Osteoblast (primary cell): ENCODE measurements at regions not wholly inside any gene's neighbourhood (a gene's known extent, or its start where the extent isn't known, plus 50 kb on each side); places are given as distances from the start of the nearest gene placed in this dataset.

Experiments used
- DNase-seq: peaks from one replicate; pipeline ENCODE4 v3.0.0; 2011; ENCODE audit warnings: low spot score, mixed read lengths; ENCODE audit not compliant: insufficient read length; ENCODE audit errors: missing footprints
- H2AFZ ChIP-seq: 2 replicates; pipeline ENCODE4 v1.6.0; 2011; ENCODE audit warnings: mild to moderate bottlenecking, low read length
- H3K27ac ChIP-seq: 2 replicates; pipeline ENCODE4 v1.5.1; 2011; ENCODE audit warnings: mild to moderate bottlenecking, low read depth, low read length, moderate library complexity
- H3K27me3 ChIP-seq: 2 replicates; pipeline ENCODE4 v1.6.0; 2012; ENCODE audit warnings: mild to moderate bottlenecking, control low read depth, inconsistent platforms, low read length, moderate library complexity; ENCODE audit not compliant: insufficient read depth
- H3K36me3 ChIP-seq: 2 replicates; pipeline ENCODE4 v1.5.1; 2011; ENCODE audit warnings: mild to moderate bottlenecking, low read length, control low read depth, moderate library complexity; ENCODE audit not compliant: insufficient read depth
- H3K4me1 ChIP-seq: 2 replicates; pipeline ENCODE4 v1.5.1; 2011; ENCODE audit warnings: mild to moderate bottlenecking, low read length, control low read depth, moderate library complexity; ENCODE audit not compliant: insufficient read depth
- H3K4me2 ChIP-seq: 2 replicates; pipeline ENCODE4 v1.6.0; 2011; ENCODE audit warnings: mild to moderate bottlenecking, low read length; ENCODE audit not compliant: insufficient read depth
- H3K4me3 ChIP-seq: fragments of 200-600 bp; sonication (generic); 3 replicates; pipeline ENCODE4 v1.5.1; 2012; ENCODE audit warnings: mild to moderate bottlenecking, low read length, inconsistent platforms; ENCODE audit not compliant: insufficient read depth
- H3K79me2 ChIP-seq: 2 replicates; pipeline ENCODE4 v1.6.0; 2012; ENCODE audit warnings: mild to moderate bottlenecking, low read length, control low read depth, inconsistent platforms; ENCODE audit not compliant: insufficient read depth
- H3K9me3 ChIP-seq: 2 replicates; pipeline ENCODE4 v1.5.1; 2011; ENCODE audit warnings: low read depth, low read length, control low read depth
- H4K20me1 ChIP-seq: 2 replicates; pipeline ENCODE4 v1.6.0; 2012; ENCODE audit warnings: mild to moderate bottlenecking, low read length, control low read depth; ENCODE audit not compliant: insufficient read depth
- CTCF ChIP-seq: IDR thresholded peaks from 2 replicates; pipeline ENCODE4 v1.5.1; 2011; ENCODE audit warnings: mild to moderate bottlenecking, low read depth, low read length, moderate library complexity; ENCODE audit errors: extremely low read depth

- Histone ChIP-seq H3K4me3 (no peak overlapping the region), H3K4me1 (no peaks in the 10 kb centered on the region), H4K20me1 (no peaks in the 10 kb centered on the region), H3K4me2 (no peak overlapping the region), H3K9me3 (no peaks in the 10 kb centered on the region), H3K79me2 (no peaks in the 10 kb centered on the region), H2AFZ (no peak overlapping the region), H3K27ac (no peak overlapping the region), H3K36me3 (no peaks in the 10 kb centered on the region), H3K27me3 (no peaks in the 10 kb centered on the region)
- DNase-seq: no peak
- no peak for TF ChIP-seq CTCF
These were observed 531.4 kb upstream of the TECRL start for GRCh38 chr4:64940698-64941097.

- no peak for TF ChIP-seq CTCF
- no peaks in the 10 kb centered on the region for H4K20me1 ChIP-seq
- no peak overlapping the region for H3K4me2 ChIP-seq
- H3K36me3 ChIP-seq: no peaks in the 10 kb centered on the region
- no peaks in the 10 kb centered on the region for H3K9me3 ChIP-seq
- H3K4me3 ChIP-seq: no peak overlapping the region
- DNase-seq: no peak
- no peaks in the 10 kb centered on the region for H3K4me1 ChIP-seq
- no peak overlapping the region for H2AFZ ChIP-seq
- H3K27ac ChIP-seq: no peak overlapping the region
- H3K27me3 ChIP-seq: no peaks in the 10 kb centered on the region
- no peaks in the 10 kb centered on the region for H3K79me2 ChIP-seq
These were observed 526.3 kb upstream of the TECRL start for GRCh38 chr4:64935469-64936001.

DNA sequence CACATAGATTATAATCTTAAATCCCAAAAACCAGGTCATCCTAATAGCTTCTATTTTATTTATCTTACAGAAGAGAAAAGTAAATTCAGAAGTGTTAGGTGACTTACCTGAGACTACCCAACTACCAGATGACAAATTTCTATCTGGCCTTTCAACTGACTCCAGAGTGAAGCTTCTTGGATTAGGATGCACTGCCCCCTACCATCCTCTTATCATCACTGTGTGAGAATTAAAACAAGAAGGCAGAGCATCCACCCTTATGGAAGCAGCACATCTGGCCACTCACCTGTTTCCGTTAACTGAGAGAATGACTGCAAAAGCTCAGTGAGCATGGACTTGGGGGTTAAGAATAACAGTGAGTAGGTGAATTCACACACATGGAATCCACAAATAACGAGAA lies 502.6 kb upstream of the TECRL start:
- no peak overlapping the region for H3K4me3 ChIP-seq
- no peaks in the 10 kb centered on the region for H3K27me3 ChIP-seq
- no peak overlapping the region for H2AFZ ChIP-seq
- DNase-seq: no peak
- H3K79me2 ChIP-seq: no peaks in the 10 kb centered on the region
- no peak overlapping the region for H3K4me2 ChIP-seq
- no peak for TF ChIP-seq CTCF
- H4K20me1 ChIP-seq: no peaks in the 10 kb centered on the region
- H3K4me1 ChIP-seq: no peaks in the 10 kb centered on the region
- no peaks in the 10 kb centered on the region for H3K36me3 ChIP-seq
- H3K9me3 ChIP-seq: no peaks in the 10 kb centered on the region
- H3K27ac ChIP-seq: no peak overlapping the region

DNA sequence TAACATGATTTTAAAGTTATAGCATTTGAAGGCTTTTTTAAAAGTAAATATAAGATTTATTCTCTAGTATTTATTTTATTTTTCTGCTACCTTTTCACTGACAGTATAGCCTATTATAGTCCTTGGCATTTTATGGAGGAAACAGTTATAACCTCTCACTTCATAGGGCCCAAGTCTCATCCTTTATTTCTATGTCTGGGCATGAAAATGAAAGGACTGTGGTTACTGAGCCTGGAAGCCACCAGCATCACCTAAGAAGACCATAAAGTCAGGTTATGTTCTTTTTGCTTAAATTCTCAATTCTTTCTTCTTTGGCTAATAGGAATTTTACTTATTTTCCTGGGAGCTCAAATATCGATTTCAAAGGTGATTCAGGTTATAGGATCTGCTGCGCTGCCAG lies 494.7 kb upstream of the TECRL start:
- Histone ChIP-seq H3K9me3 (no peaks in the 10 kb centered on the region), H3K27me3 (no peaks in the 10 kb centered on the region), H2AFZ (no peak overlapping the region), H3K4me2 (no peak overlapping the region), H3K4me3 (no peak overlapping the region), H3K27ac (no peak overlapping the region), H4K20me1 (no peaks in the 10 kb centered on the region), H3K79me2 (no peaks in the 10 kb centered on the region), H3K4me1 (no peaks in the 10 kb centered on the region), H3K36me3 (no peaks in the 10 kb centered on the region)
- no peak for DNase-seq
- no peak for TF ChIP-seq CTCF
